ENCODE measurements at regions not wholly inside any gene's neighbourhood (a gene's known extent, or its start where the extent isn't known, plus 50 kb on each side); places are given as distances from the start of the nearest gene placed in this dataset.

DNA sequence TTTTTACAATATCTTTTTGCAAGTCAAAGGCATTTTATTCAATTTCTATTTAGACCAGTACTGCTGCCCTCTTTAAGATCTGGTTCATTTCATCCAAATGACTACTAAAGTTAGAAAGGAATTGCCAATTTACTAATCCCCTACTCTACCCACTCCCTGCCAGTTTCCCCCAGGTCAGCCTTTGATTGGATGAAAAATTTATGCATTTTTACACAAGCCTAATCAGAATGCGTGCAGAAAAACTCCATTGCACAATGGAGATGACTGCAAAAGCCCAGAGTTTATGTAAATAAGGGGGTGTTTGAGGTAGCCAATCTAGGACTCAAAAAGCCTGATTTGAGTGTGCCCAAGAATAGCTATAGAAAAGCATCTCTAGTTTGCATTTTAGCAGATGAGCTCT is 310.6 kb downstream of the PABPC4L start:
- no peaks in the 10 kb centered on the region for H3K9me3 ChIP-seq (replicated peaks; ENCODE audit: control insufficient read depth, insufficient read depth, low read length)
- no peak overlapping the region for H3K27ac ChIP-seq (ENCODE audit: insufficient read depth, low read depth, low read length)
- no peak overlapping the region for H3K9ac ChIP-seq (replicated peaks; ENCODE audit: extremely low read depth, insufficient read depth, low read length)
- intact Hi-C loops (cut with micrococcal nuclease): no loop called here
- no peak for DNase-seq (ENCODE audit: low read depth, low spot score)
- TF ChIP-seq EZH2 (IDR thresholded peaks at IDR 0.05; ENCODE audit: borderline replicate concordance, low read depth, low read length, severe bottlenecking): no peak
- H3K27me3 ChIP-seq (ENCODE audit: control insufficient read depth in 2 of 2, insufficient read depth in 2 of 2, low read length in 2 of 2): no peaks in the 10 kb centered on the region
- no peak overlapping the region for H2AFZ ChIP-seq (ENCODE audit: low read depth, low read length)
- no peak for FAIRE-seq
- no peaks in the 10 kb centered on the region for H3K36me3 ChIP-seq (ENCODE audit: control insufficient read depth in 2 of 2, extremely low read depth in 1 of 2, insufficient read depth in 2 of 2, low read length in 2 of 2)
- no peaks in the 10 kb centered on the region for H3K9me1 ChIP-seq (replicated peaks; ENCODE audit: control insufficient read depth, extremely low read depth, insufficient read depth, low read length)
- dilution Hi-C loops (cut with MboI; ENCODE audit: extremely low pct_ligation_motif_present, low sequenced_read_pairs): no loop called here
- ChIA-PET CTCF (interaction anchor here (0.8 to 1.1 kb wide), 2 partner anchors 27 to 32 kb away, joined by 3 read pairs; no protein-coding TSS in a partner anchor), POLR2A (no interaction called here)
- no peak overlapping the region for H3K4me3 ChIP-seq (replicated peaks in 1 of 3; ENCODE audit: insufficient read depth in 1 of 3, low read depth in 1 of 3, low read length in 3 of 3)
- H3K4me1 ChIP-seq (ENCODE audit: control insufficient read depth, extremely low read depth, insufficient read depth, low read length): no peaks in the 10 kb centered on the region
- no peak overlapping the region for H3K4me2 ChIP-seq (ENCODE audit: insufficient read depth, low read length)
- no TSS peak for BruUV-seq (replicated peaks)
- no peaks in the 10 kb centered on the region for H3K79me2 ChIP-seq (ENCODE audit: control insufficient read depth, insufficient read depth, low read length)
- H4K20me1 ChIP-seq (replicated peaks; ENCODE audit: control insufficient read depth, extremely low read depth, insufficient read depth, low read length): no peaks in the 10 kb centered on the region

DNA sequence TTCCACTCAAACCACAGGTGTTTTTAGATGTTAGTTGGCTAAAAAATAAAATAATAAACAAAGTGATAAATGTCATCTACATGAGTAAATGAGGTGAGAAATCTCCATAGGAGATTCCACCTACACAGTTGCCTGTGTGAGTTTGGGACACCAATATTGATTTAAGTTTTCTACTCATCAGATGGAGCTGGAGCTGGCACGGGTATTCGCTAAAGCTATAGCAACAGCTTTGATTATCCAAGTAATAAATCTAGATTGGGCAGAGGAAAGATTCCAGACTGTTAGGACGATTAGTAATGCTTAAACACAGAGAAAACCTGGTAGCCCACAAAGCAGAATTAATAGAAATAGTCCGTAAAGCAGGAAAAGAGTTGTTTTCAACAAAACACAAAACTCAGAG is 313.9 kb downstream of the PABPC4L start:
- Histone ChIP-seq H4K20me1 (replicated peaks; ENCODE audit: control insufficient read depth, extremely low read depth, insufficient read depth, low read length) (no peaks in the 10 kb centered on the region), H2AFZ (ENCODE audit: low read depth, low read length) (no peak overlapping the region), H3K27me3 (ENCODE audit: control insufficient read depth in 2 of 2, insufficient read depth in 2 of 2, low read length in 2 of 2) (no peaks in the 10 kb centered on the region), H3K4me3 (replicated peaks in 1 of 3; ENCODE audit: insufficient read depth in 1 of 3, low read depth in 1 of 3, low read length in 3 of 3) (no peak overlapping the region), H3K4me1 (ENCODE audit: control insufficient read depth, extremely low read depth, insufficient read depth, low read length) (no peaks in the 10 kb centered on the region), H3K9ac (replicated peaks; ENCODE audit: extremely low read depth, insufficient read depth, low read length) (no peak overlapping the region), H3K9me3 (replicated peaks; ENCODE audit: control insufficient read depth, insufficient read depth, low read length) (no peaks in the 10 kb centered on the region), H3K27ac (ENCODE audit: insufficient read depth, low read depth, low read length) (no peak overlapping the region), H3K79me2 (ENCODE audit: control insufficient read depth, insufficient read depth, low read length) (no peaks in the 10 kb centered on the region), H3K9me1 (replicated peaks; ENCODE audit: control insufficient read depth, extremely low read depth, insufficient read depth, low read length) (no peaks in the 10 kb centered on the region), H3K36me3 (ENCODE audit: control insufficient read depth in 2 of 2, extremely low read depth in 1 of 2, insufficient read depth in 2 of 2, low read length in 2 of 2) (no peaks in the 10 kb centered on the region), H3K4me2 (ENCODE audit: insufficient read depth, low read length) (no peak overlapping the region)
- ChIA-PET POLR2A (no interaction called here), CTCF (no interaction called here)
- FAIRE-seq (no peak), DNase-seq (ENCODE audit: low read depth, low spot score) (no peak)
- no peak for TF ChIP-seq FOS (IDR thresholded peaks at IDR 0.05; ENCODE audit: borderline replicate concordance, insufficient read depth, low read length)
- no peak for TF ChIP-seq POLR2AphosphoS5 (IDR thresholded peaks at IDR 0.05; ENCODE audit: insufficient read depth, low read depth, low read length)
- no peak for TF ChIP-seq MYC (IDR thresholded peaks at IDR 0.05; ENCODE audit: low read depth, low read length)
- TF ChIP-seq, protein P1, sequence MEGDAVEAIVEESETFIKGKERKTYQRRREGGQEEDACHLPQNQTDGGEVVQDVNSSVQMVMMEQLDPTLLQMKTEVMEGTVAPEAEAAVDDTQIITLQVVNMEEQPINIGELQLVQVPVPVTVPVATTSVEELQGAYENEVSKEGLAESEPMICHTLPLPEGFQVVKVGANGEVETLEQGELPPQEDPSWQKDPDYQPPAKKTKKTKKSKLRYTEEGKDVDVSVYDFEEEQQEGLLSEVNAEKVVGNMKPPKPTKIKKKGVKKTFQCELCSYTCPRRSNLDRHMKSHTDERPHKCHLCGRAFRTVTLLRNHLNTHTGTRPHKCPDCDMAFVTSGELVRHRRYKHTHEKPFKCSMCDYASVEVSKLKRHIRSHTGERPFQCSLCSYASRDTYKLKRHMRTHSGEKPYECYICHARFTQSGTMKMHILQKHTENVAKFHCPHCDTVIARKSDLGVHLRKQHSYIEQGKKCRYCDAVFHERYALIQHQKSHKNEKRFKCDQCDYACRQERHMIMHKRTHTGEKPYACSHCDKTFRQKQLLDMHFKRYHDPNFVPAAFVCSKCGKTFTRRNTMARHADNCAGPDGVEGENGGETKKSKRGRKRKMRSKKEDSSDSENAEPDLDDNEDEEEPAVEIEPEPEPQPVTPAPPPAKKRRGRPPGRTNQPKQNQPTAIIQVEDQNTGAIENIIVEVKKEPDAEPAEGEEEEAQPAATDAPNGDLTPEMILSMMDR (IDR thresholded peaks at IDR 0.05; ENCODE audit: extremely low read depth in 1 of 2, insufficient read depth in 1 of 2, low read depth in 1 of 2, low read length in 2 of 2): no peak
- no peak for TF ChIP-seq POLR2A (IDR thresholded peaks at IDR 0.05; ENCODE audit: low read depth, low read length)
- TF ChIP-seq EZH2 (IDR thresholded peaks at IDR 0.05; ENCODE audit: borderline replicate concordance, low read depth, low read length, severe bottlenecking): no peak
- TF ChIP-seq GATA2 (IDR thresholded peaks at IDR 0.05; ENCODE audit: insufficient read depth, insufficient read length, low read depth, low read length): no peak
- TF ChIP-seq JUN (IDR thresholded peaks at IDR 0.05; ENCODE audit: borderline replicate concordance, insufficient read depth, insufficient read length, low read depth): no peak
- TF ChIP-seq, protein P2, sequence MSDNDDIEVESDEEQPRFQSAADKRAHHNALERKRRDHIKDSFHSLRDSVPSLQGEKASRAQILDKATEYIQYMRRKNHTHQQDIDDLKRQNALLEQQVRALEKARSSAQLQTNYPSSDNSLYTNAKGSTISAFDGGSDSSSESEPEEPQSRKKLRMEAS (IDR thresholded peaks at IDR 0.05; ENCODE audit: insufficient read depth, insufficient read length): no peak
- intact Hi-C loops (cut with micrococcal nuclease): no loop called here
- dilution Hi-C loops (cut with MboI; ENCODE audit: extremely low pct_ligation_motif_present, low sequenced_read_pairs): no loop called here
- BruUV-seq (replicated peaks): no TSS peak
